ENCODE measurements at regions not wholly inside any gene's neighbourhood (a gene's known extent, or its start where the extent isn't known, plus 50 kb on each side); places are given as distances from the start of the nearest gene placed in this dataset.

GRCh38 chr6:33912195-33912594 lies 108.4 kb upstream of the MLN start:
- Histone ChIP-seq H3K4me3 (ENCODE audit: low read depth, low read length) (no peak overlapping the region), H3K36me3 (ENCODE audit: control insufficient read depth, insufficient read depth, low read length) (no peaks in the 10 kb centered on the region), H3K4me1 (ENCODE audit: control insufficient read depth, insufficient read depth, low read length) (peaks cover 4% of the 10 kb centered on the region), H3K27me3 (ENCODE audit: control insufficient read depth, insufficient read depth, low read length) (no peaks in the 10 kb centered on the region), H3K9me3 (ENCODE audit: control insufficient read depth, insufficient read depth, low read length) (no peaks in the 10 kb centered on the region), H3K9ac (ENCODE audit: low read depth, low read length) (no peak overlapping the region)

GRCh38 chr6:33911488-33911887 lies 107.7 kb upstream of the MLN start:
- Histone ChIP-seq H3K4me3 (ENCODE audit: low read depth, low read length) (no peak overlapping the region), H3K4me1 (ENCODE audit: control insufficient read depth, insufficient read depth, low read length) (peaks cover 4% of the 10 kb centered on the region), H3K9me3 (ENCODE audit: control insufficient read depth, insufficient read depth, low read length) (no peaks in the 10 kb centered on the region), H3K9ac (ENCODE audit: low read depth, low read length) (no peak overlapping the region), H3K27me3 (ENCODE audit: control insufficient read depth, insufficient read depth, low read length) (no peaks in the 10 kb centered on the region), H3K36me3 (ENCODE audit: control insufficient read depth, insufficient read depth, low read length) (no peaks in the 10 kb centered on the region)

- Histone ChIP-seq H3K4me3 (ENCODE audit: low read depth, low read length) (no peak overlapping the region), H3K27me3 (ENCODE audit: control insufficient read depth, insufficient read depth, low read length) (no peaks in the 10 kb centered on the region), H3K9ac (ENCODE audit: low read depth, low read length) (no peak overlapping the region), H3K4me1 (ENCODE audit: control insufficient read depth, insufficient read depth, low read length) (peaks cover 3% of the 10 kb centered on the region), H3K36me3 (ENCODE audit: control insufficient read depth, insufficient read depth, low read length) (no peaks in the 10 kb centered on the region), H3K9me3 (ENCODE audit: control insufficient read depth, insufficient read depth, low read length) (no peaks in the 10 kb centered on the region)
These were observed 106.8 kb upstream of the MLN start for GRCh38 chr6:33910594-33910993.

GRCh38 chr6:33909737-33910136 lies 105.9 kb upstream of the MLN start:
- Histone ChIP-seq H3K9ac (ENCODE audit: low read depth, low read length) (no peak overlapping the region), H3K4me3 (ENCODE audit: low read depth, low read length) (no peak overlapping the region), H3K27me3 (ENCODE audit: control insufficient read depth, insufficient read depth, low read length) (no peaks in the 10 kb centered on the region), H3K4me1 (ENCODE audit: control insufficient read depth, insufficient read depth, low read length) (no peaks in the 10 kb centered on the region), H3K9me3 (ENCODE audit: control insufficient read depth, insufficient read depth, low read length) (no peaks in the 10 kb centered on the region), H3K36me3 (ENCODE audit: control insufficient read depth, insufficient read depth, low read length) (no peaks in the 10 kb centered on the region)

- no peak overlapping the region for H3K4me3 ChIP-seq (ENCODE audit: low read depth, low read length)
- no peaks in the 10 kb centered on the region for H3K4me1 ChIP-seq (ENCODE audit: control insufficient read depth, insufficient read depth, low read length)
- H3K9me3 ChIP-seq (ENCODE audit: control insufficient read depth, insufficient read depth, low read length): no peaks in the 10 kb centered on the region
- H3K36me3 ChIP-seq (ENCODE audit: control insufficient read depth, insufficient read depth, low read length): no peaks in the 10 kb centered on the region
- no peaks in the 10 kb centered on the region for H3K27me3 ChIP-seq (ENCODE audit: control insufficient read depth, insufficient read depth, low read length)
- no peak overlapping the region for H3K9ac ChIP-seq (ENCODE audit: low read depth, low read length)
These were observed 104.2 kb upstream of the MLN start for GRCh38 chr6:33908025-33908424.

- no peak overlapping the region for H3K4me3 ChIP-seq (ENCODE audit: low read depth, low read length)
- no peaks in the 10 kb centered on the region for H3K27me3 ChIP-seq (ENCODE audit: control insufficient read depth, insufficient read depth, low read length)
- H3K9ac ChIP-seq (ENCODE audit: low read depth, low read length): no peak overlapping the region
- H3K36me3 ChIP-seq (ENCODE audit: control insufficient read depth, insufficient read depth, low read length): no peaks in the 10 kb centered on the region
- no peaks in the 10 kb centered on the region for H3K9me3 ChIP-seq (ENCODE audit: control insufficient read depth, insufficient read depth, low read length)
- H3K4me1 ChIP-seq (ENCODE audit: control insufficient read depth, insufficient read depth, low read length): no peaks in the 10 kb centered on the region
These were observed 103.4 kb upstream of the MLN start for GRCh38 chr6:33907227-33907626.

GRCh38 chr6:33906439-33906838 lies 102.6 kb upstream of the MLN start:
- H3K4me1 ChIP-seq (ENCODE audit: control insufficient read depth, insufficient read depth, low read length): no peaks in the 10 kb centered on the region
- H3K4me3 ChIP-seq (ENCODE audit: low read depth, low read length): no peak overlapping the region
- H3K36me3 ChIP-seq (ENCODE audit: control insufficient read depth, insufficient read depth, low read length): no peaks in the 10 kb centered on the region
- H3K9ac ChIP-seq (ENCODE audit: low read depth, low read length): no peak overlapping the region
- H3K9me3 ChIP-seq (ENCODE audit: control insufficient read depth, insufficient read depth, low read length): no peaks in the 10 kb centered on the region
- no peaks in the 10 kb centered on the region for H3K27me3 ChIP-seq (ENCODE audit: control insufficient read depth, insufficient read depth, low read length)

- no peaks in the 10 kb centered on the region for H3K27me3 ChIP-seq (ENCODE audit: control insufficient read depth, insufficient read depth, low read length)
- H3K36me3 ChIP-seq (ENCODE audit: control insufficient read depth, insufficient read depth, low read length): no peaks in the 10 kb centered on the region
- H3K4me3 ChIP-seq (ENCODE audit: low read depth, low read length): no peak overlapping the region
- H3K4me1 ChIP-seq (ENCODE audit: control insufficient read depth, insufficient read depth, low read length): no peaks in the 10 kb centered on the region
- H3K9me3 ChIP-seq (ENCODE audit: control insufficient read depth, insufficient read depth, low read length): no peaks in the 10 kb centered on the region
- no peak overlapping the region for H3K9ac ChIP-seq (ENCODE audit: low read depth, low read length)
These were observed 101.3 kb upstream of the MLN start for GRCh38 chr6:33905071-33905609.

GRCh38 chr6:33904747-33905065 lies 100.9 kb upstream of the MLN start:
- no peaks in the 10 kb centered on the region for H3K4me1 ChIP-seq (ENCODE audit: control insufficient read depth, insufficient read depth, low read length)
- H3K36me3 ChIP-seq (ENCODE audit: control insufficient read depth, insufficient read depth, low read length): no peaks in the 10 kb centered on the region
- no peaks in the 10 kb centered on the region for H3K27me3 ChIP-seq (ENCODE audit: control insufficient read depth, insufficient read depth, low read length)
- no peak overlapping the region for H3K9ac ChIP-seq (ENCODE audit: low read depth, low read length)
- no peaks in the 10 kb centered on the region for H3K9me3 ChIP-seq (ENCODE audit: control insufficient read depth, insufficient read depth, low read length)
- no peak overlapping the region for H3K4me3 ChIP-seq (ENCODE audit: low read depth, low read length)

GRCh38 chr6:33904050-33904746 lies 100.4 kb upstream of the MLN start:
- H3K27me3 ChIP-seq (ENCODE audit: control insufficient read depth, insufficient read depth, low read length): no peaks in the 10 kb centered on the region
- no peak overlapping the region for H3K9ac ChIP-seq (ENCODE audit: low read depth, low read length)
- H3K9me3 ChIP-seq (ENCODE audit: control insufficient read depth, insufficient read depth, low read length): no peaks in the 10 kb centered on the region
- no peaks in the 10 kb centered on the region for H3K4me1 ChIP-seq (ENCODE audit: control insufficient read depth, insufficient read depth, low read length)
- no peaks in the 10 kb centered on the region for H3K36me3 ChIP-seq (ENCODE audit: control insufficient read depth, insufficient read depth, low read length)
- no peak overlapping the region for H3K4me3 ChIP-seq (ENCODE audit: low read depth, low read length)

- no peaks in the 10 kb centered on the region for H3K4me1 ChIP-seq (ENCODE audit: control insufficient read depth, insufficient read depth, low read length)
These were observed 99.8 kb upstream of the MLN start for GRCh38 chr6:33903579-33903978.

GRCh38 chr6:33902457-33902853 lies 98.7 kb upstream of the MLN start:
- H3K36me3 ChIP-seq (ENCODE audit: control insufficient read depth, insufficient read depth, low read length): no peaks in the 10 kb centered on the region
- H3K27me3 ChIP-seq (ENCODE audit: control insufficient read depth, insufficient read depth, low read length): peaks cover 1% of the 10 kb centered on the region
- H3K4me1 ChIP-seq (ENCODE audit: control insufficient read depth, insufficient read depth, low read length): no peaks in the 10 kb centered on the region
- no peak overlapping the region for H3K4me3 ChIP-seq (ENCODE audit: low read depth, low read length)
- H3K9ac ChIP-seq (ENCODE audit: low read depth, low read length): no peak overlapping the region
- no peaks in the 10 kb centered on the region for H3K9me3 ChIP-seq (ENCODE audit: control insufficient read depth, insufficient read depth, low read length)

More at GRCh38 chr6:33903579-33903978, 99.8 kb upstream of the MLN start:
- H3K9ac ChIP-seq (ENCODE audit: low read depth, low read length): no peak overlapping the region
- no peaks in the 10 kb centered on the region for H3K9me3 ChIP-seq (ENCODE audit: control insufficient read depth, insufficient read depth, low read length)
- H3K27me3 ChIP-seq (ENCODE audit: control insufficient read depth, insufficient read depth, low read length): no peaks in the 10 kb centered on the region
- no peaks in the 10 kb centered on the region for H3K36me3 ChIP-seq (ENCODE audit: control insufficient read depth, insufficient read depth, low read length)
- no peak overlapping the region for H3K4me3 ChIP-seq (ENCODE audit: low read depth, low read length)
